ENCODE measurements at regions not wholly inside any gene's neighbourhood (a gene's known extent, or its start where the extent isn't known, plus 50 kb on each side); places are given as distances from the start of the nearest gene placed in this dataset.

- CTCF ChIA-PET, result no interaction called here
- DNase-seq, result no peak
- Mint-ChIP-seq H3K27me3 (ENCODE audit: unreplicated experiment) (no peaks in the 10 kb centered on the region), H3K9me3 (ENCODE audit: low read depth, unreplicated experiment) (peaks cover 2% of the 10 kb centered on the region), H3K4me1 (ENCODE audit: low read depth, unreplicated experiment) (peaks cover 11% of the 10 kb centered on the region), H3K4me3 (ENCODE audit: low read depth, unreplicated experiment) (no peak overlapping the region), H3K27ac (ENCODE audit: unreplicated experiment) (no peak overlapping the region), H3K36me3 (ENCODE audit: insufficient read depth, unreplicated experiment) (peaks cover 7% of the 10 kb centered on the region)
- intact Hi-C loops (cut with micrococcal nuclease; ENCODE audit: unreplicated experiment), result no loop called here
- no peak for TF ChIP-seq CTCF (IDR thresholded peaks at IDR 0.05; ENCODE audit: unreplicated experiment)
- no TSS peak for BruUV-seq (replicated peaks)
Observed at GRCh38 chr3:21188459-21188858, 562.6 kb downstream of the ZNF385D start.

- no peak for TF ChIP-seq CTCF (IDR thresholded peaks at IDR 0.05; ENCODE audit: unreplicated experiment)
- DNase-seq, result peak; percentile 60
Observed at GRCh38 chr3:21185816-21186314, 565.1 kb downstream of the ZNF385D start.

GRCh38 chr3:21174461-21174860 lies 576.5 kb downstream of the ZNF385D start:
- CTCF ChIA-PET, result no interaction called here
- DNase-seq, result no peak
- intact Hi-C loops (cut with micrococcal nuclease; ENCODE audit: unreplicated experiment), result loop anchor here (10.0 kb wide), 1 partner anchor 300 kb away; no protein-coding TSS in a partner anchor
- TF ChIP-seq CTCF (IDR thresholded peaks at IDR 0.05; ENCODE audit: unreplicated experiment), result no peak
- Mint-ChIP-seq H3K9me3 (ENCODE audit: low read depth, unreplicated experiment) (peaks cover 10% of the 10 kb centered on the region), H3K36me3 (ENCODE audit: insufficient read depth, unreplicated experiment) (no peaks in the 10 kb centered on the region), H3K4me3 (ENCODE audit: low read depth, unreplicated experiment) (no peak overlapping the region), H3K27me3 (ENCODE audit: unreplicated experiment) (no peaks in the 10 kb centered on the region), H3K4me1 (ENCODE audit: low read depth, unreplicated experiment) (no peaks in the 10 kb centered on the region), H3K27ac (ENCODE audit: unreplicated experiment) (no peak overlapping the region)
- BruUV-seq (replicated peaks), result no TSS peak

More at GRCh38 chr3:21185816-21186314, 565.1 kb downstream of the ZNF385D start:
- no TSS peak for BruUV-seq (replicated peaks)
- peaks cover 7% of the 10 kb centered on the region for H3K36me3 Mint-ChIP-seq (ENCODE audit: insufficient read depth, unreplicated experiment)
- CTCF ChIA-PET, result interaction anchor here (0.6 kb wide), 1 partner anchor 1649 kb away, joined by 3 read pairs; no protein-coding TSS in a partner anchor
- H3K4me1 Mint-ChIP-seq (ENCODE audit: low read depth, unreplicated experiment), result peaks cover 11% of the 10 kb centered on the region
- intact Hi-C loops (cut with micrococcal nuclease; ENCODE audit: unreplicated experiment), result no loop called here
- no peaks in the 10 kb centered on the region for H3K9me3 Mint-ChIP-seq (ENCODE audit: low read depth, unreplicated experiment)
- peak overlapping the region; percentile 98 for H3K27ac Mint-ChIP-seq (ENCODE audit: unreplicated experiment)
- H3K4me3 Mint-ChIP-seq (ENCODE audit: low read depth, unreplicated experiment), result peak overlapping the region; percentile 34
- no peaks in the 10 kb centered on the region for H3K27me3 Mint-ChIP-seq (ENCODE audit: unreplicated experiment)

- Mint-ChIP-seq H3K4me3 (ENCODE audit: low read depth, unreplicated experiment) (no peak overlapping the region), H3K4me1 (ENCODE audit: low read depth, unreplicated experiment) (no peaks in the 10 kb centered on the region), H3K9me3 (ENCODE audit: low read depth, unreplicated experiment) (peaks cover 3% of the 10 kb centered on the region), H3K36me3 (ENCODE audit: insufficient read depth, unreplicated experiment) (no peaks in the 10 kb centered on the region), H3K27ac (ENCODE audit: unreplicated experiment) (no peak overlapping the region), H3K27me3 (ENCODE audit: unreplicated experiment) (no peaks in the 10 kb centered on the region)
- TF ChIP-seq CTCF (IDR thresholded peaks at IDR 0.05; ENCODE audit: unreplicated experiment), result peak; percentile 27
- intact Hi-C loops (cut with micrococcal nuclease; ENCODE audit: unreplicated experiment), result loop anchor here (10.0 kb wide), 1 partner anchor 304 kb away; no protein-coding TSS in a partner anchor
- DNase-seq, result peak; percentile 27
- no TSS peak for BruUV-seq (replicated peaks)
- CTCF ChIA-PET, result no interaction called here
Observed at GRCh38 chr3:21170964-21171363, 580.0 kb downstream of the ZNF385D start.

All from Calu3 (cell line).